ENCODE measurements at regions not wholly inside any gene's neighbourhood (a gene's known extent, or its start where the extent isn't known, plus 50 kb on each side); places are given as distances from the start of the nearest gene placed in this dataset.

DNA sequence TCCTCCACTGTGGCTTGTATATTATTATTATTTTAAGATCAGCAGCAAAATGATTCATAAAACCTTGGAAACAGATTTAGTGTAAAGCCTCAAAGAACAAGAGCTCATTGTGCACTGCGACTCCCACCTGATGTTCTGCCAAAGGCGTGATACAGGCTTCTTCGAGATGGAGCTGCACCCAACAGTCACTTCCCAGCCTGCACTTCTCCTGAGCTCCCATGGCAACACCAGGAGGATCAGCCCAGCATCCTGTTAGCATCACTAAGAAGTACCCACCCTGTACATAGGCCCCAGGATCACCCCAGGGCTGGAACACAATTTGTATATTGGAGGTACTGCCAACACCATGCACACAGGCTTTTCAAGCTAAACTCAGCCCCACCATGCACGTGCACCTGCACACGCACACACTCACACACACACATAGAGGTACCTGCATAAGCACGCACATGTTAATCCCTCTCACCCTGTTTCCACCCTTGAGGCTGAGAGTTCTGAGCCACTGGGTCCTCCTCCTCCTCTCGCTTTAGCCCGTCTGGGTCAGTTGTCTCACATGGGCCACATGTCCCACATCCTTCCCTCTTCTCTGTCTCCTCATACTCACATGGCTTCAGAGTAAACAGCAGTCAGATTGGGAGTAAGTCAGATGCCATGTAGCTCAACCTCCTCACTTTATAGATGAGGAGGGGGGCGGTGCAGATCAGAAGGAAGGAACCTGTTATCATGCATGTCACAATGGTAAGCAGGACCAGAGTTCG is 281.9 kb upstream of the POU3F1 start:
- TF ChIP-seq, protein P1, sequence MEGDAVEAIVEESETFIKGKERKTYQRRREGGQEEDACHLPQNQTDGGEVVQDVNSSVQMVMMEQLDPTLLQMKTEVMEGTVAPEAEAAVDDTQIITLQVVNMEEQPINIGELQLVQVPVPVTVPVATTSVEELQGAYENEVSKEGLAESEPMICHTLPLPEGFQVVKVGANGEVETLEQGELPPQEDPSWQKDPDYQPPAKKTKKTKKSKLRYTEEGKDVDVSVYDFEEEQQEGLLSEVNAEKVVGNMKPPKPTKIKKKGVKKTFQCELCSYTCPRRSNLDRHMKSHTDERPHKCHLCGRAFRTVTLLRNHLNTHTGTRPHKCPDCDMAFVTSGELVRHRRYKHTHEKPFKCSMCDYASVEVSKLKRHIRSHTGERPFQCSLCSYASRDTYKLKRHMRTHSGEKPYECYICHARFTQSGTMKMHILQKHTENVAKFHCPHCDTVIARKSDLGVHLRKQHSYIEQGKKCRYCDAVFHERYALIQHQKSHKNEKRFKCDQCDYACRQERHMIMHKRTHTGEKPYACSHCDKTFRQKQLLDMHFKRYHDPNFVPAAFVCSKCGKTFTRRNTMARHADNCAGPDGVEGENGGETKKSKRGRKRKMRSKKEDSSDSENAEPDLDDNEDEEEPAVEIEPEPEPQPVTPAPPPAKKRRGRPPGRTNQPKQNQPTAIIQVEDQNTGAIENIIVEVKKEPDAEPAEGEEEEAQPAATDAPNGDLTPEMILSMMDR (IDR thresholded peaks at IDR 0.05): no peak
- TF ChIP-seq POLR2A (IDR thresholded peaks at IDR 0.05): no peak
